ENCODE measurements at regions not wholly inside any gene's neighbourhood (a gene's known extent, or its start where the extent isn't known, plus 50 kb on each side); places are given as distances from the start of the nearest gene placed in this dataset.
"Not testable (repeated sequence)": the region's sequence is repeated elsewhere in the genome, so short reads cannot be mapped to it uniquely, and the experiment has no call there.

DNA sequence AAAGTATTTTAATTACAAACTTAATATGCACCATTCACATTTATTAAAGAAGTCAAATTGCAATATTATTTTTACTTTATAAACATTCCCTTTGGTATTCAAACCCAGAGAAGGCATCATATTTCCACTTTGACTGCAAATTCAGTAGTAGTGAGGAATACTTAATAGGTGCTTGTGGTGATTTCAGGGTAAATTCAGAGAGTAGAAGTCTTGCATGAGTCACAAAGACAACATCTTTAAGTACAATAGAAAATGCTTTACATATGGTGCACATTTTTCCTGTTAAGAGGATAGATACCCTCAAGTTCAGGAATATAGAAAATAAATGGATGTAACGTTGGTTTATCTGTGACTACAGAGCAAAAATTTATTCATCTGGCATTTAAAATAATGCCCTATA, 390.2 kb downstream of the TENT5A start:
- no peak for FAIRE-seq
- DNase-seq (ENCODE audit: low spot score): no peak

DNA sequence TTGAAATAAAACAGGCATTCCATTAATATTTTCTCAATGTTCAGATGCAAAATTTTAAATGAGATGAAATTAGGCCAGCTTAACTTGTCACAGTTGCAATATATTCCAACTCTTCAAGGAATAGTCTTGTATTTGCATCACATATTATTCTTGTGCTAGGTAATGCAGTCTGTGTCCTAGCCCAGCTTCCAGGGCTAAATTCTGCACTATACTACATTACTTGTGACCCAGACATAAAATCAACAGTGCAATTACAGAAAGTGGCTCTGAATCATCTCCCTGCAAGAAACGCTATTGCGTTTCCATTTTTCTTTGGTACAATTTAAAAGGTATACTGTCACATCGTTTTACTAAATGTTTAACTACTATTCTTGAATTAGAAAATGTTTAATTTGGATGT, 399.2 kb downstream of the TENT5A start:
- DNase-seq (ENCODE audit: low spot score) (no peak), FAIRE-seq (no peak)

DNA sequence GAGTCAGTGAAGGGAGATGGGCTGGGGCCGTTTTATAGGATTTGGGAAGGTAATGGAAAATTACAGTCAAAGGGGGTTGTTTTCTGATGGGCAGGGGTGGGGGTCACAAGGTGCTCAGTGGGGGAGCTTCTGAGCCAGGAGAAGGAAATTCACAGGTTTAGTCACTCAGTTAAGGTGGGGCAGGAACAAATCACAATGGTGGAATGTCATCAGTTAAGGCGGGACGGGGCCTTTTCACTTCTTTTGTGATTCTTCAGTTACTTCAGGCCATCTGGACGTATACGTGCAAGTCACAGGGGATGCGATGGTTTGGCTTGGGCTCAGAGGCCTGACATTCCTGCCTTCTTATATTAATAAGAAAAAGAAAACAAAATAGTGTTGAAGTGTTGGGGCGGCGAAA, 408.5 kb downstream of the TENT5A start:
- FAIRE-seq; DNase-seq (ENCODE audit: low spot score): not testable (repeated sequence)

DNA sequence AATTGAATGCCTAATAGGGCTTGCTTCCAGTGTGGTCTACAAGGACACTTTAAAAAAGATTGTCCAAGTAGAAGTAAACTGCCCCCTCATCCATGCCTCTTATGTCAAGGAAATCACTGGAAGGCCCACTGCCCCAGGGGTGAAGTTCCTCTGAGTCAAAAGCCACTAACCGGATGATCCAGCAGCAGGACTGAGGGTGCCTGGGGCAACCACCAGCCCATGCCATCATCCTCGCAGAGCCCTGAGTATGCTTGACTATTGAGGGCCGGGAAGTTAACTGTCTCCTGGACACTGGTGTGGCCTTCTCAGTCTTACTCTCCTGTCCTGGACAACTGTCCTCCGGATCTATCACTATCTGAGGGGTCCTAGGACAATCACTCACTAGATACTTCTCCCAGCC, 411.5 kb downstream of the TENT5A start:
- DNase-seq (ENCODE audit: low spot score) (no peak), FAIRE-seq (no peak)

DNA sequence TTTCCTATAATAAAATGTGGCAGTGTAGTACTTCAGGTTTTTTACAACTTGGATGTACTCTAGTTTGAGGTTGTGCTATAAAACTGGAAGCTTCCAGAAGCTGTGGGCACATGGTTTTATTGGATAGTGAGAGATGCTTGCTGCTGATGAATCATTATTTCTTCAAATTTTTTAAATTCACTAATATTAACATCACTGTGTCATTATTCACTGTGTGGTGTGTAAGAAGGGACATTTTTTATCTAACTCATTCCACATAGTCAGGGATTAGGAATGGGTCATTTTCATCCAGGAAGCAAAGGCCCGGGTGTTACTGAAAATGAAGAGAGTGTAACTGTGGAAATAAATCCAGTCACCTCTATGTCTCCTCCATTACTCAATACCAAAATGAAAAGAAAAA, 421.0 kb downstream of the TENT5A start:
- FAIRE-seq (no peak), DNase-seq (ENCODE audit: low spot score) (no peak)

DNA sequence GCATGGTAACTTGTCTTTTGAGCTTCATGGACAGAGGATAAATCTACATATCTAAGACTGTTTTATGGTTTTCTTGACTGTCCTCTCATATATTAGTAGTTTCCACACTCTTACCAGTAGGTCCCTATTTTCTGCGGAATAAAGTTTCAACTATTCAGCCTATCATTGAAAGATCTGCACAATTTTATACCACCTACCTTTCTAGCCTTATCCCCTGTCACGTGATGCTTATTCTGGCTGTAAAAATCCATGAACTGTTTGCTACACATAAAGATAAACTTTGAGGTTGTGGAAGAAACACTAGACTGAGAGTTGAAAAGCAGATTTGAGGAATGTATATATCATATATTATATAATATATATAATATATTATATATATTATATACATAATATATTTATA, 423.8 kb downstream of the TENT5A start:
- FAIRE-seq (no peak), DNase-seq (ENCODE audit: low spot score) (no peak)

DNA sequence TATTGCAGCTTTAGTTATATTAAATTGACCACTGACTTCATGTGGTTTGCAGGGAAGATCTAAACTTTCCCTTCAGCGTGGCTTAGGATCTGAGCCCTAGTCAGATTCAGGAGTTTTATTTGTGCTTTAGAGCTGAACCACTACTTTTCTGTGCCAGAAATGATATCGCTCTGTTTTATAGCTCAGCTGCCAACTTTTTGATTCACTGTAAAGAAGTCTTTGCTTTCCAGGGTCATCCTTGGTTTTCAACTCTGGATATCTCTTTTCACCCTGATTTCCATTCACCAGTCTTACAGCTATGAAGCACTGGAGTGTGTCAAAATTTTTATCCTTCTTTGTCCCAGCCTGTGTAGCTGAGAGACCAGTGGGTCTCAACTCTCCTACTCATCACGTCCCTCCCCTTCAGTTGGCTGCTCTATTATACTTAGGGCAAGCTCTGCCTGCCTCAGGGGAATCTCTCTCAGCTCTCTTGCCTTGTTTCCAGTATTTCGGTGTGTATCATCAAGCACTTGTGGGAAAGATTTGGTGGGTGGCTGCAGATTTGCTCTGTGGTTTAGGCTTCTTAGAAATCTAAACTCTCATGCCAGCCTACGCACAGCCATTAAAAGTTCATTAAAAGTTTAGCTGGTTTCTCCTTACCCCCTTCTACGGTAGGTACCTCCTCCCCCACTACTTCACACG, 425.5 kb downstream of the TENT5A start:
- no peak for FAIRE-seq
- no peak for DNase-seq (ENCODE audit: low spot score)

DNA sequence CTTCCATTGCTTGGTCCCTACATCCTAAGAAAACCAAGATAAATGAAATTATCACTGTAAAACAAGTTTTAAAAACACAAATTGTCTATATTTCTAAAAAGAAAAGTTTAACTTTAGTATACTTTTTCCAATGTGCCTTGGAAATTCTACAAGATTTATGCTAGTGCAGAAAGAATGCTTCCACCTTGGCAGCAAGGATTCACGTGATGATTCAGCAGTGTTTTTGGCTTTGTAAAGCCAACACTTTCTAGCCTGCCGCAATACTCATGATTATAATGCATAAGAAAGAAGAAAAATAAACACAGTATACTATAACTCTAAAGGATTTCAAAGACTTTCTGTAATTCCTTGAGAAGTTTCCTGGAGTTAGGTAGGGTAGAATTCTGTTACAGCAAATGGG, 442.7 kb downstream of the TENT5A start:
- FAIRE-seq: no peak
- no peak for DNase-seq (ENCODE audit: low spot score)

DNA sequence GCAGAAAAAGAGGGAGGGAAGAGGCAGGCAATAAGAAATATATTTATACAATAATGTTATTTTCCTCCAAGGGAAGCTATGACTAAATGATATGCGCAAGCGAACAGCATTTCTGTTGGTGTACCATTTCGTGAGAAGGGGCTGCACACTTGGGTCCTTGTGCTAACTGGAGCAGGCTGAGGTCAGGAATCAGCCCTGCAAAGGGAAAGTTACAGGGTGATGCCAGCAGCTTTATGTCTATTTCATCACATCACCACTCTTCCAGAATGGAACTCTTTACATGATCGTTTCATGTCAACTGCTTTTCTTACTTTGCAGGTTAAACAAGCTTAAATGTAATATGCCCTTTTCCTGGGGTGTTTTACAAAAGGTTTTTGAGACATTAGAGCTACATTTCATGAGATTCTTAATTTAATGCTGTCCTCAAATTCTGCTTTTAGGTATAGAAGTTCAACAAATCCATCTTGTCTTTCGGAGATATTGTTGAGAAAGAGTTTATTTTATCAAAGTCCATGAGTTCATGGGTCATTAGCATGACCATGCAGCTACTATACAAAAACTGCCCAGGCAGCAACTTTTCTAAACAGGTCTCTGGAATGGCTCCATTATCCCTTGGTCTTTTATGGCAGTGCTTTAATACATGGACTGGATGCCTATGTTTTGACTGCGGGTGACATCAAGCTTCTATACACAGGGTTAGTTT, 443.8 kb downstream of the TENT5A start:
- FAIRE-seq (no peak), DNase-seq (ENCODE audit: low spot score) (no peak)

DNA sequence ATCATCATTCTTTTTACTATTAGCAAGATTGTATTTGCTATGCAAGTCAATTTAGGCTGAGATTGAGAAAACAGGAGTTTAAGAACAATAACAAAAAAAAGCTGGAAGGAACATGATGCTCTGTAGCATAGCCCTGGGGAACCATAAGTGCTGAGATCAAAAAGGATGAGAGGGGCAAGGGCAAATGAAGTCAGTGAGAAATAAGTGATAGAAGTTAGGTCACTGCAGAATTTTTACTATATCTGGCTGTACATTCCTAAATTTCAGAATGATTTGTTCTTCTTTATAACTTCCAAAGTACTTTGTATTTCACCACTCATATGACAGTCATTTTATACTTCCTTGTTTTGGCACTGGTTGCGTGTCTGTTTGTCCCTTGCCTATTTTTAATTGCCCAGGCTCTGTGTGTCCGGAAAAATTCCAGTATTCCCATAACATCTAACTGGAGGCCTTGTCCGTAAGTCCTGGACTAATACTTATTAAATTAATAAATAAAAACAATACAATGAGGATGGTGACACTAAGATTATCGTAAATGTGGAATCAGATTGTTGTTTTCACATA, 444.7 kb downstream of the TENT5A start:
- DNase-seq (ENCODE audit: low spot score) (no peak), FAIRE-seq (no peak)

DNA sequence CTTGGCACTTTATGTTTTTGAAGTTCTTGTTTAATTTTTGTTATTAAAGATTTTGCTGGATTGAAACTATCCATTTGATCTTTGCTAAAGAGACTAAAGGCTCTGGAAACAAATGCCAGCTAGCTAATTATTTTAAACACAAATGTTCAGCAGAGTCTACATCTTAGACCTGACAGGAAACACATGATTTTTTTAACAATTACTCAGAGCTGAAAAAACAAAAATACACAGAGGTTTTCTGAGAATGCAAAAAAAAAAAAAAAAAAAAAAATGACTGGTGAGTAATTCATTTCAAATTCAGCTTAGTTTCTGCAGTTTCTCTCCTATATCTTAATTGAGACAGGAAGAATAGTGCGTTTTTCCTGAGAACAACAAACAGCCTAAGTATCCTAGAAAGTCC, 448.0 kb downstream of the TENT5A start:
- FAIRE-seq: no peak

DNA sequence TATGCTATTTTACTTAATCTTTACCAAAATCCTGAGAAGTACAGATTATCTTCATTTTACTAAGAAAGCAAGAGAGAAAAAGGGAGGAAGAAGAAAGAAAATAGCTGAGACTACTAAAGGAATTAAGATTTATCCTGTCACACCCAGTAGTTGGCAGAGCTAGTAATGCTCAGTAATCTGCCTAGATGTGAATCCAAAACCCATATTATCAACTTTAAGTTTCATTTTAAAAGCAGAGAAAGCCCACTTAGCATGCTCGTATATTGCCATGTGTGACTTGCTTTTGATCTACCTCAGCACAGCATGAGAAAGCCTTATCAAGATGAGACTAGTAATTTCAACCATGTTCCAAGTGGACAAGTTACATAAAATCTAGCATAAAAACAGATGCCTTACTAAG, 451.5 kb downstream of the TENT5A start:
- no peak for FAIRE-seq

More for the DNA sequence above, 448.0 kb downstream of the TENT5A start:
- no peak for DNase-seq (ENCODE audit: low spot score)

DNA sequence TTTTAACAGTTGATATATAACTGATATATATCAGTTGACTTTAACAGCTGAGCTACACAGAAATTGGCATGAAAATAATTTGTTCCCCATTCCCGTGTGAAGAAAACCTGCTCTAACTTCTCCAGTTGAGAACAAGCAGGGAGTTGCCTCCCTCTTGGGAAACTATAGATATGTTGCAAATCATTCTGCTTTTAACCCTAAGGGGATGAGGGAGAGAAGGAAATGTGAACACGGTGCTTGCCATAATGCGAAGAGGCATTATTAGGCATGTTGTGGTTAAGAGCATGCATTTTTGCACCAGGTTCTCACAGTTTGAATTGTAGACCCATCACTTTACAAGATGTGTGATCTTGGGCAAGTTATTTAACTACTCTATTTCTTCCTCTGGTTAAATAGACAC, 453.7 kb downstream of the TENT5A start:
- FAIRE-seq (no peak), DNase-seq (ENCODE audit: low spot score) (no peak)

More for the DNA sequence above, 451.5 kb downstream of the TENT5A start:
- DNase-seq (ENCODE audit: low spot score): no peak

DNA sequence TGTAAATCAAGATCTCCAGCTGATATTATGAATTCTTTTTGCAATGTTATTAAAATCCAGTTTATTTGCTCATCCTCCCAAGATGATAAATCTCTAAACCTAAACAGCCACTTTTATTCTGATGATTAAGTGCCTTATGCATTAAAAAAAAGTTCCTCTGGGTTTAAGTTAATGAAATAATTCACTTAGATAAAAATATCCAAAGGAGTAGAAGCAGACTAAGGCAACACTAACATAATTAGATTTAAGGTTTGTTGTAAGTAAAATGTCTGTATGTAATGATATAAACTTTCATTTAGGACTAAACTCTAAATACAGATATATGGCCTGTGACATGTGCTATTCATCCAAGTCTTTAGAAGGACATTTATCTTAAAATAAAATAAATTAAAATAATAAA, 457.2 kb downstream of the TENT5A start:
- no peak for FAIRE-seq

DNA sequence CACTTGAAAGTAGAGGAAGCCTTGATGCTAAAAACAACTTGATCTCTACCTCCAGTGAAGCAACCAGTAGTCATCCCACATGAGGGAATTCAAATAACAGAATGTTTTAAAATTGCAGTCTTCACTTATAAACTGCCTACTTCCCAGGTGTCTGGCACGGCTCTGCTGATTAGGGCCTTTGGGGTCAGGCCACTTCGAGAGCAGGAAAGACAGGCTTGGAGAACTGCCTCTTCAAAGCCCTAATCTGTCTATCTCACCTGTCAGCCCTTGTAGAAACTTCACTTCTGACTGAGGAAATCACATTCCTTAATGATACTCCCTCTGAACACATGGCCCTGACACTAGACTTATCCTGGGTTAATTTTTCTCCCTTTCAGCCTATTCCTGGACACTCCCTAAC, 458.6 kb downstream of the TENT5A start:
- DNase-seq (ENCODE audit: low spot score) (no peak), FAIRE-seq (no peak)

More for the DNA sequence above, 457.2 kb downstream of the TENT5A start:
- no peak for DNase-seq (ENCODE audit: low spot score)

DNA sequence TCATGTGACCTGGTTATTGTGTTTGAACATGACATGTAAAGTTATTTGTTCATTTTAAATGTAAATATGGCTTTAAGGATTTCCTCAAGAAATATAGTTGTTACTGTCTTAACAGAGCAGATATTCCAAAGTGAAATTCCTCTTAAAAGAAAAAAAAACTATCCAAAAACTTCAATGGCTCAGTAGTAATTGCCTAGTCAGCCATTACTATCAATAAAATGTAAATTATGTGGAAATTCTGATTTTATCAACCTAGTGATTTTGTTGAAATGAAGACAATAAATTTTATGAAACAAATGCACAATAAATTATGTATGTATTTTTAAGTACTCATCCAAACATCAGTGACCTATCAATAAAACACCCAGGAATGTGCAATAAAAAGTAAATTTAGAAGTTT, 463.3 kb downstream of the TENT5A start:
- no peak for FAIRE-seq
- no peak for DNase-seq (ENCODE audit: low spot score)

DNA sequence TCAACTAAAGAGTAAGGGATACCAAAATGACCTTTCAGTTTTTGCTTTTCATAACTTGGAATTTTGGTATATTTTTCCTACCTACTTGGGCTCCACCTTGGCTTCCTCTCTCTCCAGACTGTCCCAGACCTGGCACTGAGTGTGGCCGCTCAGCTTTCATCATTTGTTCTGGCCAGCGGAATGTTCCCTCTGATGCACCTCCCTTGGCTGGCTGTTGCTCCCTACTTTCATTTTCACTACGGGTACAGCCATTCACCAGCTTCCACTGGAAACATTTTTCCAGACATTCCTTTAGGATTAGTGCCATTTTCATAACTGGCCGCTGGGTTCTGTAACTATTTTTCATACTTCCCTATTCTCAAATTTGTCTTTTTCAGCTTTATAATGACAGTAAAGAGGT, 487.4 kb downstream of the TENT5A start:
- FAIRE-seq: no peak
- DNase-seq (ENCODE audit: low spot score): no peak

DNA sequence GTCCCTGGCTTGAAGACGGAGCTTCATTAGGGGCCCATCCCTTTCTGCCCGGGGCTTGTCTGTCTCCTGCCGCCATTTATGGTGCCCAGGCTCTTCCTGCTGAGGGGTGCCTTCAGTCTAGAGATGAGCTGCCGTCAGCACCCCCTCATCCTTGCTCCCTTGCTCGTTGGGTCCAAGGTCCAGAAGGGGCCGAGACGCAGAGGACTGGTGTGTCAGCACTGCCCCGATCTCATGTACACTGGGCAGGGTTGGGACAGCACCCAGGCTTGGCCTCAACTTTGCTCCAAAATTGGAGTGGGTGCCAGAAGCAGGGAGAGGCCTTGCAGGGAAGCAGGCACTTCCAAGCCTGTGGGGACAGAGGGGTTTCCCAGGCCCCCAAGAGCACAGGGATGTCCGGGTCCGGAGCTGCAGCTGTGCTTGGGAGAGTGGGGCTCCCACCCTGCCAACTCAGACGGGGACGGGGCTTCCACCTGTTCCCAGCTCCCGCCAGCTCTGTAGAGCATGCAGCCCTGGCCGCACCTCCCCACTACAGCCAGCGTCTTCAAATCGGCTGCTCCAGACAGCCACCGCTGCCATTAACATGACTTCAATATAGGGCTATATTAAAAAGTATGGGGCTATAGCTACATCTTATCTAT, 488.8 kb downstream of the TENT5A start:
- FAIRE-seq: no peak

DNA sequence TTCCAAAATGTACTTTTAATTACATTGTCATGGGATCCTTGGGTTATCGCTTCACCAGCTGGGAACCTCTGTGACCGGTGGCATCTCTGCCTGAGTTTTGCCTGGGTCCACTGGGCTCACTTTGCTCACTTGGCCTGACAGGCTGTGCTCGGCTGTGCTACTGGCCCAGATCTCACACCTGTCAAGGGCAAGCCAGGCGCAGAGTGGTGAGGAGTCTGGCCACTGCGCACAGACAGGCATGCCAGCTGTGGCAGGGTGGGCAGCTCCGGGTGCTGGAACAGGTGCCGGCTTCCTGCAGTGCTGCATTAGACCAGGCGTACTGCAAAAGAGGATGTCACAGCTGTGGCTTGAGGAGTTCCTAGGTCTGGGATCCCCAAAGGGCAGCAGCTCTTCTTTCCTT, 489.8 kb downstream of the TENT5A start:
- DNase-seq (ENCODE audit: low spot score) (no peak), FAIRE-seq (no peak)

More for the DNA sequence above, 488.8 kb downstream of the TENT5A start:
- no peak for DNase-seq (ENCODE audit: low spot score)

DNA sequence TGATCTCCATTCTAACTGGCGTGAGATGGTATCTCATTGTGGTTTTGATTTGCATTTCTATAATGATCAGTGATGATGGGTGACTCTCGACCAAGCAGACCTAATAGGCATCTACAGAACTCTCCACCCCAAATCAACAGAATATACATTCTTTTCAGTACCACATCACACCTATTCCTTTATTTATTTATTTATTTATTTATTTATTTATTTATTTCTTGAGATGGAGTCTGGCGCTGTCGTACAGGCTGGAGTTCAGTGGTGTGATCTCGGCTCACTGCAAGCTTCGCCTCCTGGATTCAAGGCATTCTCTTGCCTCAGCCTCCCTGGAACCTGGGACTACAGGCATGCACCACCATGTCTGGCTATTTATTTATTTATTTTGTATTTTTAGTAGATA, 496.3 kb downstream of the TENT5A start:
- not testable (repeated sequence) for DNase-seq (ENCODE audit: low spot score)

DNA sequence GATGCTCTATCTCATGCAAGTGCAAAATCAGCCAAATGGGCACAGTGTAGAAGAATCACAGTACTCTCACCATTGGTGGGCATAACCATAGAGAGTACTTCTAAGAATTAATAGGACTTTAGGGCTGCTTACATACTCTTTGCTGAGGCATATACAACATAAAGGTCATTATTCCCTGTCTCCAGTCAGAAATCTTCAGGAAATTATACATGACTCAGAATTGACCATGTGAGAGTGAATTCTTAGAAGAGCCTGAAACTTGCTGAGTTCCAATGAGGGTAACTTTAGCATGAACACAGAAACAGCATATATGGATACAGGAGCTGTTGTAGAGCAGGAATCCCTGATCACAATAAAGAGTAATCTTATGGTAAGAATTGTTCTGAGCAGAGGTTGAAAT, 498.7 kb downstream of the TENT5A start:
- FAIRE-seq: no peak
- no peak for DNase-seq (ENCODE audit: low spot score)

More for the DNA sequence above, 496.3 kb downstream of the TENT5A start:
- FAIRE-seq: not testable (repeated sequence)

DNA sequence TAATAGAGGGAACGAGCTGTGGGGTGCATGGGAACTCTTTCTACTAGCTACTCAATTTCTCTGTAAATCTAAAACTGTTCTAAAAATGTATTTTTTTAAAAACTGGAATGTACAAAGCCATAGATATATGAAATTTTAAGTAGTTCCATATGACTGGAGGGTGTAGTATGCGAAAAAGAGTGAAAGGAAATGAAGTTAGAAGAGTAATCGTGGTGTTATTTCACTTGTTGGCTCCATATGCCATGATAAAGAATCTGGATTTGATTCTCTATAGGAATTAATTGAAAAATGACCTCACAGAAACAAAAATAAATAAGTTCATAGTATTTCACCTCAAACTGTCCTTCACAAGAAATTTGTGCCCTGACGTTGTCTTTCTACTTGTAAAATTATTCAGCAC, 500.2 kb downstream of the TENT5A start:
- DNase-seq (ENCODE audit: low spot score) (no peak), FAIRE-seq (no peak)

All from RCC 7860 (cell line).